ENCODE measurements at regions not wholly inside any gene's neighbourhood (a gene's known extent, or its start where the extent isn't known, plus 50 kb on each side); places are given as distances from the start of the nearest gene placed in this dataset.

DNA sequence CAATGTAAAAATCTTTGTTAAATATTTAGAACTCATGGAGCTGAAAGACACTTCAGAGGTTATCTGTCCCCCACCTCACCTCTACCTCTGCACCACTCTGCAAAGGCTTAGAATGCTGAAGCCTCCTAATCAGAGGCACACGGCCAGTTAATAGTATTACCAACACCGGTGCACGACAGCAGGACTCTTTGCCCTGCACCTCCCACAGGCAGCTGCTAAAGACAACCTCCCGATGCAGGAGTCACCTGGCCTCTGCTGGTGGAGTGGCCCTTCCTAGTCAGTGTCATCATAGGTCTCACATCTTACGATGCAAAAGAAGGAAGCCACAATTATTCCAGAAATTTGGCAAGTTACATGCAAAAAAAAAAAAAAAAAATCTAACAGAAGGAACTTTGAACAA, 66.6 kb upstream of the MGMT start:
- TF ChIP-seq, protein P1, sequence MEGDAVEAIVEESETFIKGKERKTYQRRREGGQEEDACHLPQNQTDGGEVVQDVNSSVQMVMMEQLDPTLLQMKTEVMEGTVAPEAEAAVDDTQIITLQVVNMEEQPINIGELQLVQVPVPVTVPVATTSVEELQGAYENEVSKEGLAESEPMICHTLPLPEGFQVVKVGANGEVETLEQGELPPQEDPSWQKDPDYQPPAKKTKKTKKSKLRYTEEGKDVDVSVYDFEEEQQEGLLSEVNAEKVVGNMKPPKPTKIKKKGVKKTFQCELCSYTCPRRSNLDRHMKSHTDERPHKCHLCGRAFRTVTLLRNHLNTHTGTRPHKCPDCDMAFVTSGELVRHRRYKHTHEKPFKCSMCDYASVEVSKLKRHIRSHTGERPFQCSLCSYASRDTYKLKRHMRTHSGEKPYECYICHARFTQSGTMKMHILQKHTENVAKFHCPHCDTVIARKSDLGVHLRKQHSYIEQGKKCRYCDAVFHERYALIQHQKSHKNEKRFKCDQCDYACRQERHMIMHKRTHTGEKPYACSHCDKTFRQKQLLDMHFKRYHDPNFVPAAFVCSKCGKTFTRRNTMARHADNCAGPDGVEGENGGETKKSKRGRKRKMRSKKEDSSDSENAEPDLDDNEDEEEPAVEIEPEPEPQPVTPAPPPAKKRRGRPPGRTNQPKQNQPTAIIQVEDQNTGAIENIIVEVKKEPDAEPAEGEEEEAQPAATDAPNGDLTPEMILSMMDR (IDR thresholded peaks at IDR 0.05) = no peak
- H3K9me3 ChIP-seq = no peaks in the 10 kb centered on the region
- intact Hi-C loops (cut with DNase I) = no loop called here
- WGBS, 3 donors = 69 to 83% (median 73%) methylated on average over 5 of the region's 5 CpGs
- peaks cover 0 to 2% (median 0%) of the 10 kb centered on the region in 3 donors for H3K27me3 ChIP-seq (ENCODE audit: insufficient read depth in 3 of 3, low read length in 2 of 3)
- no peak overlapping the region for H3K4me3 ChIP-seq
- no peak overlapping the region for H3K27ac ChIP-seq
- H3K36me3 ChIP-seq (ENCODE audit: insufficient read depth in 1 of 2, low read depth in 1 of 2) = no peaks in the 10 kb centered on the region
- no peak for ATAC-seq
- H3K4me1 ChIP-seq = no peaks in the 10 kb centered on the region
- DNase-seq = no peak

DNA sequence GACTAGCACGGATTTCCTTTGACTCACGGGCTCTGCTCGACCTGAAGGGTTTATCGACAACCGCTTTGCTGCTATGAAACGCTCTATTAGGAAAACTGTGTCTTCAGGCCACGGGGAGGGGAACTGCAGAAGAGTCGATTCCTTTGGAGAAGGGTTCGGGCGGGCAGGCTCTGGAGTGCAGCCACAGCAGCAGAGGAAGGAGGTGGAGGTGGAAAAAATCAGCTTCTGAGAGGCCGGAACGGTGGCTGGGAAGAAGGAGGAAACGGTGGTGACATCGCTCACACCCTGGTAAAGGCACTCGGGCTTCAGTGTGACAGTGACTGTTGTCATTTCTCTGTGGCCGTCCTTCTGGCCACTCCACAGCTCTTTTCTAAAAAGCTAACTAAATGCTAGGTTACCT, 64.6 kb upstream of the MGMT start:
- no peaks in the 10 kb centered on the region for H3K4me1 ChIP-seq
- peaks cover 0 to 4% (median 2%) of the 10 kb centered on the region in 3 donors for H3K27me3 ChIP-seq (ENCODE audit: insufficient read depth in 3 of 3, low read length in 2 of 3)
- intact Hi-C loops (cut with DNase I) = no loop called here
- TF ChIP-seq, protein P1 (IDR thresholded peaks at IDR 0.05) = no peak
- DNase-seq (no peak), ATAC-seq (no peak)
- H3K4me3 ChIP-seq = no peak overlapping the region
- WGBS, 3 donors = 75 to 77% (median 77%) methylated on average over 16 of the region's 16 CpGs
- no peaks in the 10 kb centered on the region for H3K9me3 ChIP-seq
- H3K36me3 ChIP-seq (ENCODE audit: insufficient read depth in 1 of 2, low read depth in 1 of 2) = no peaks in the 10 kb centered on the region
- H3K27ac ChIP-seq = no peak overlapping the region

DNA sequence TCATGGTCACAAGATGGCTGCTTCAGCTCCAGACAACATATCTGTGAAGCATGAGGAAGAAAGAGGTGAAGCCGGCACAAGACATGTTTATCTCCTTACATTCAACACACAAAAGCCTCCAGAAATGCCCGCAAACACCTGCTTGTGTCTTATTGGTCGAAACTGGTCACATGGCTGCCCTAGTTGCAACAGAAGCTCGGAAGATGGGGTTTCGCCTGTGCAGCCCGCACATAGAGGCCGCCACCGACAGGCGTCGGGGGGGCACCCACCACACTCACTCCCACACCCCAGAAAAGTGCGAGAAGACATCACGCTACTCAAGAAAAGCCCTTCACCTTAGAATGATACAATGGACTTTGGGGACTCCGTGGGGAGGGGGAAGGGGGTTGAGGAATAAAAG, 63.0 kb upstream of the MGMT start:
- 95 to 98% (median 97%) methylated on average over 13 of the region's 13 CpGs for WGBS, 3 donors
- no peak for DNase-seq
- ATAC-seq = no peak
- Histone ChIP-seq H3K4me3 (no peak overlapping the region), H3K27me3 (ENCODE audit: insufficient read depth in 3 of 3, low read length in 2 of 3) (peaks cover 0 to 4% (median 2%) of the 10 kb centered on the region in 3 donors), H3K4me1 (no peaks in the 10 kb centered on the region), H3K36me3 (ENCODE audit: insufficient read depth in 1 of 2, low read depth in 1 of 2) (no peaks in the 10 kb centered on the region), H3K27ac (no peak overlapping the region), H3K9me3 (no peaks in the 10 kb centered on the region)
- TF ChIP-seq, protein P1 (IDR thresholded peaks at IDR 0.05) = no peak
- intact Hi-C loops (cut with DNase I) = no loop called here

DNA sequence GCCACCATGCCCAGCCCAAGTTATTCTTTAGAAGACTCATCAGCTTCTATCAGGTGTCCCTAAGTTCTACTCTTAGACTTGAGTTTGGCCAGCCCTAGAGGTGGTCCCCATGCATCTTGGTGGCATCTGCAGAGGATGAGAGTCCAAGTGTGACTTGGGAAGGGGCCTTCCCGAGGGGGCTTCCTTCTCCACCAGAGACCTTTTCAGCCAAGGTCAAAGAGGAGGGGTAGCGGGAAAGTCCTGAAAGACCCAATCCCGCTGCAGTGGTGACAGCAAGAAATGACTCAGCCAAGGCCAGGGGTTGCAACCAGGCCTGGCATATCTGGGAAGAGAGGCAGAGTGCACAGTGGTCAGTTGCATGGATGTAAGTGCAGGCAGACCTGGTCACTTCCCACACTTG, 61.7 kb upstream of the MGMT start:
- peaks cover 0 to 4% (median 2%) of the 10 kb centered on the region in 3 donors for H3K27me3 ChIP-seq (ENCODE audit: insufficient read depth in 3 of 3, low read length in 2 of 3)
- no peak overlapping the region for H3K4me3 ChIP-seq
- TF ChIP-seq, protein P1 (IDR thresholded peaks at IDR 0.05) = no peak
- DNase-seq (no peak), ATAC-seq (no peak)
- intact Hi-C loops (cut with DNase I) = no loop called here
- H3K9me3 ChIP-seq = no peaks in the 10 kb centered on the region
- no peaks in the 10 kb centered on the region for H3K4me1 ChIP-seq
- no peaks in the 10 kb centered on the region for H3K36me3 ChIP-seq (ENCODE audit: insufficient read depth in 1 of 2, low read depth in 1 of 2)
- WGBS, 3 donors = 89 to 97% (median 92%) methylated on average over 3 of the region's 3 CpGs
- no peak overlapping the region for H3K27ac ChIP-seq

DNA sequence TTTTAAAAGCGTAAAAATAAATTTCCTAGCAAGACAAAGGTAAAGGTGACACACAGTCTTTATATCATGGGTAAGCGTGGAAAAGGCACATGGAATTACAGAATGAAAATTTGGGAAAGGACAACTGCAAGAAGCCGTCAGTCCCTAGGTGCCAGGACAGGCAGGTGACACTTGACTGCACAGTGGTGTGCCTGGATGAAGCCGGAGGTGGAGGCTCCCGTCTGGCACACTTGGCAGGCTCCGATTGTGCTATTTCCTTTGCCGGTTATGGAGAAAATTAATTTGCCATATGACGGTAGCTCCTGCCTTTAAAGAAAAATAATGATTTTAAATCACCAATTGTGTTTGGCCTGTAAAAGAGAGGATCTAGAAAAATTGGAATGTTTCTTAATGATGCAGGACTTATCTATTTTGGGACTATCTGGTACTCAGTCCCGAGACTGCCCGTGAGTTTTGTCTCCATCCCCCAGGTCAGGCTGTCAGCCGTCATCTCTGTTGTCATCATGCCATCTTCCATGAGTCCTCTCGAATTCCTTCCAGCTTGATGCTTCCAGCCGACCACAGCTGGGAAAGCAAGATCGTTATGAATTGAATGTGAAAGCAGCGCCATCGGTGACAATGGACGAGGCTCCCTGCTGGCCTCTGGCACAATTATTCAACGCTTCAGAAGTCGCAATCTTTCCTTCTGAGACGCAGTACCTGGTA, 56.2 kb upstream of the MGMT start:
- Histone ChIP-seq H3K4me3 (no peak overlapping the region), H3K36me3 (ENCODE audit: insufficient read depth in 1 of 2, low read depth in 1 of 2) (no peaks in the 10 kb centered on the region), H3K27ac (no peak overlapping the region), H3K4me1 (no peaks in the 10 kb centered on the region), H3K27me3 (ENCODE audit: insufficient read depth in 3 of 3, low read length in 2 of 3) (peaks cover 0 to 14% (median 0%) of the 10 kb centered on the region in 3 donors), H3K9me3 (no peaks in the 10 kb centered on the region)
- DNase-seq (no peak), ATAC-seq (no peak)
- intact Hi-C loops (cut with DNase I) = no loop called here
- WGBS, 3 donors = 22 to 32% (median 25%) methylated on average over 20 of the region's 20 CpGs
- TF ChIP-seq, protein P1 (IDR thresholded peaks at IDR 0.05) = no peak
